ENCODE measurements at regions not wholly inside any gene's neighbourhood (a gene's known extent, or its start where the extent isn't known, plus 50 kb on each side); places are given as distances from the start of the nearest gene placed in this dataset.

- TF ChIP-seq EZH2 (IDR thresholded peaks at IDR 0.05; ENCODE audit: borderline replicate concordance, insufficient read depth, low read depth, low read length, poor library complexity, severe bottlenecking) (no peak), CTCF (IDR thresholded peaks at IDR 0.05) (no peak)
These were observed 63.5 kb upstream of the EN2 start for GRCh38 chr7:155394413-155394812.

Data from B cell (primary cell).